ENCODE measurements at regions not wholly inside any gene's neighbourhood (a gene's known extent, or its start where the extent isn't known, plus 50 kb on each side); places are given as distances from the start of the nearest gene placed in this dataset.
"Not testable (repeated sequence)": the region's sequence is repeated elsewhere in the genome, so short reads cannot be mapped to it uniquely, and the experiment has no call there.

DNA sequence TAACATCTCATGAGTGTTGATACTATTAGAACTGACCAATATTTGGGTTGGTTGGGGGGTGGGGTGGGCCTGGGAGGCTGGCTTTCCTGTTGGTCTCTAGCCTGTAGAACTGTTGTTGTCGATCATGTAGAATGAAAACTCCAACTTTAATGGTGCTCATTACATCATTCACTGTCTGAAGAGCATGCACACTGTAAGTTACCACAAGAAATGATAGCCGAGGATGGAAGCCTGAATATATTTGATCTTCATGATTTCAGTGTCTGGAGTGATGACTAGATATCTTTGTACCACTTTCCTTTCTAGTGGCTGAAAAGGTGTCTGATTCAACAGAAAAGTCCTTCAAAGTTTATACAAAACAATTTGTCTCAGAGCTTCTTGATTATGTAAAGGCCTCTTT, 123.6 kb downstream of the XCL2 start:
- peak; percentile 42 for DNase-seq (ENCODE audit: low spot score)

- no peak for DNase-seq (ENCODE audit: low spot score)
Measured at GRCh38 chr1:168419736-168420135, 124.1 kb downstream of the XCL2 start.

DNA sequence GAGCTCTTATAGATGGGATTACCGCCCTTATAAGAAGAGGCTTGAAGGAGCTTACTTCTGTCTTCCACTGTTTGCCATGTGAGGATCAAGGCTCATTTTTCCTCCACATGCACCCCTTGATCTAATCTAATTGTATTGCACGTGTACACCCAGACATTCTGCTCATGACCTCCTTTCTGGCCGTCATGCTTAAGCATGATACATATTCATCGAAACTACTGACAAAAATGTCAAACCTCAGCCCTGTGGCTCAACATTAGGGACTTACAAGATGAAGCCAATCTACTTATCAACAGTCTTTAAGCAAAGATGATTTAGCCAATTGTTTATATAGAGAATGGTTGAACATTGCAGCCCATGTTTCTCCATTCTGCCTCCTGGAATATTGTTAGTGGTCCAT, 127.6 kb downstream of the XCL2 start:
- no peak for DNase-seq (ENCODE audit: low spot score)

- DNase-seq (ENCODE audit: low spot score): no peak
Measured at GRCh38 chr1:168414914-168415313, 128.9 kb downstream of the XCL2 start.

GRCh38 chr1:168410464-168410863, 129.8 kb downstream of the TBX19 start:
- DNase-seq (ENCODE audit: low spot score): peak; percentile 30

DNA sequence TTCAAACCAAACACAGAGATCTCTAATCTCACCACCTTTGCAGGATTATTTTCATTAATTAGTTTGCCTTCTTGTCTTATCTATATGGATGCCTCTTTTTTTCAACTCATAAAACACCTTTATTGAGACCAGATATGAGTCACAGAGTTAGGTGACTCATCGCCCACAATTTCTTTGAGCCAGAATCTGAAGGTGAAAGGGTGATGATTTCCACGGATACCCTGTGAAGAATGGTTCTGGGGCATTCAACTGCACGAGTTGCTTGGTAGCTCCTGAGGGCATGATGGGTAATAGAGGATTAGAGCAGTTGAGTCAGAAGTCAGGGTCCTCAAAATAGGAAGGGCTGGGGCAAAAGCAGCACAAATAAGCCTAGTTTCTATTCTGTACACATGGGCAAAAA, 128.2 kb downstream of the TBX19 start:
- DNase-seq (ENCODE audit: low spot score): peak; percentile 86

GRCh38 chr1:168408539-168408865, 127.8 kb downstream of the TBX19 start:
- no peak for DNase-seq (ENCODE audit: low spot score)

GRCh38 chr1:168407832-168408538, 127.3 kb downstream of the TBX19 start:
- no peak for DNase-seq (ENCODE audit: low spot score)

DNA sequence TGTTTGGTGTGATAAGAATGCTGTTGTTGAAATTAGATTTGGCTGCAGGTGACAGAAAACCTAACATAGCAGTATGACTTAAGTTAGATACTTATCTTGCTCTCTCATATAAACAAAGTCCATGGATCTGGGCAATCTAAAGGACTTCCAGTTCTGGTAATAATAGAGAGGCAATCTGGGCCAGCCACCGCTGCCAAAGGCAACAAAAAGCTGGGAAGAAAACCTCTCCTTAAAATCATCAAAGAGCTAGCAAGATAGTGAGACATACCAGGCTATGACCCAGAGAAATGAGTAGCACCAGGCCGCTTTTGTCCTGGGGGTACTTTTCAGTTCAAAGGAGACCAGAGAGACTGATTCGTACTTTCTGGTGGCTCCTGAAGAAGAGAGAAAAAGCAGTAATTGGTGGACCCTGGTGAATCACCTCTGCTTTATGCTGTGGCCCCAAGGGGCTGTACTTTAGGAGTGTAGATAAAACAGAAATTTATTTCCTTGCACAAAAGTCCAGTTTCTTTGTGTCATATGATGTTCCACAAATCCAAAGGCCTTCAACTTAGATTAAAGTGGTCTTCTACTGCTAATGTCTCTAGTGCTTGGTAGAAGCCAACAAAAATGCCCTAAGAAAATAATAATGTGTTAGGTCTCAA, 125.4 kb downstream of the TBX19 start:
- DNase-seq (ENCODE audit: low spot score): no peak

DNA sequence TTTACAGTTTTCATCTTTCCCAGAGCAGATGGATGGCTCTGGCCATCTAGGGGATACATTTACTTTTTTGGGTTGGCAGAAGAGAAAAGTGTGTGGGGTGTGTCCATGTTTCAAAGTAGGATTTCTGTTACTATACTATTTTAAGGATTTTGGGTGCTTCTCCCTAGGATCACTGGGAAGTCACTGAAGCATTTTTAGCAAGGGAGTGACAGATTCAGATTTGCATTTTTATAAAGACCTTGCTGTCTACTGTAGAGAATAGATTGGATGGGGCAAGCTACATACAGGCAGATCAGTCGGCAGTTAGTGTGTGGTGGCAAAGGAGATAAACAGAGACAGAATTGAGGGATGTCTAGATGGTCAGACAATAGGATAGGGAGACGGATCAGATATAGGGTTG, 122.5 kb downstream of the TBX19 start:
- DNase-seq (ENCODE audit: low spot score): no peak

DNA sequence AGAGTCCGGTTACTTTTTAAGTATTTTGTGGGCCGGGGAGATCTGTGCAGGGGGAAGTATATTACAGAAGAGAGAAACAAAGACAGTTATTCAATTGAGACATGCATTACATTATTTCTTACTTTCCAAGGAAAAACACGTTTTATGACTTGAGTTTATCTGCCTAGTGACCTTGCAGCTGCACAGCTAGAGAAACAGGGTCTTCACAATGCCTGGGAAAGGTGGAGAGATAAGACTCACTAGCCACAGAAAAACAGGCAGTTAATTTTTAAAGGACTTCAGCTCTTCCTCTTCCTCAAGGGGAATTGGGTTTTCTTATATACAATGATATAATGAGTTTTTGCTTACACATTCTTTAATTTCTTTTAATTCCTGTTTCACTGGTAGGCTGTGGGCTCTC, 121.8 kb downstream of the TBX19 start:
- DNase-seq (ENCODE audit: low spot score): not testable (repeated sequence)

DNA sequence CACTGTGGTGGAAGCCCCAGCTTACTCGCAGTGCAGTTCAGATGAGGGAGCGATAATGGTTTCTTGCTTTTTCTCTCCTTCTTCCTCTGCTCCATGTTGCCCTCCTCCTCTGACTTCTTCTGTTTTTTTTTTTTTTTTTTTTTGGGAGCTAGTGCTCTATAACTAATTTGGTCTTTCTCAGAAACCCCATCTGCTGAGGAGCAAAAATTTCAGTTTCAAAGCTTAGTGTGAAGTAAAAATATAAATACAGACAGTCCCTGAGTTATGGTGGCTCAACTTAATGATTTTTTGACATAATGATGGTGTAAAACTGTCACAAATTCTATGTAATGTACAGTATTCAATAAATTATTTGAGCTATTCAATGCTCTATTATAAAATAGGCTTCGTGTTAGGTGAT, 120.7 kb downstream of the TBX19 start:
- DNase-seq (ENCODE audit: low spot score): no peak

- DNase-seq (ENCODE audit: low spot score): no peak
Measured at GRCh38 chr1:168400139-168400538, 119.5 kb downstream of the TBX19 start.

DNA sequence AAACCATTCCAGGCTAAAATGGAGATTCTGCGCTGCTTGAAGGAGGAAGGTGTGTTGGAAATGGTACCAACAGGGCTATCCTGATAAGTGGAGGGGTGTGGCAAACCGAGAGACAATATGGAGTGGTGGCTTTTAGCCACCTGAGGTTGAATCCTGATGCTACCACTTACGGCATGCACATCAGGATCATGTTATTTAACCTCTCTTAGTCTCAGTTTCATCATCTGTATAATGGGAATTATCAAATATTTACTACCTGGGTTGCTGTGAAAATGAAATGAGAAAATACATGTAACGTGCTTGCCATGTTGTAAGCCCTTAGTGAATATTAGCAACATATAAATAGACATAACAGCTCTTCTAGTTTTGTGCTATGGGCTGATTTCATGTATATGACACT, 117.1 kb downstream of the TBX19 start:
- no peak for DNase-seq (ENCODE audit: low spot score)

DNA sequence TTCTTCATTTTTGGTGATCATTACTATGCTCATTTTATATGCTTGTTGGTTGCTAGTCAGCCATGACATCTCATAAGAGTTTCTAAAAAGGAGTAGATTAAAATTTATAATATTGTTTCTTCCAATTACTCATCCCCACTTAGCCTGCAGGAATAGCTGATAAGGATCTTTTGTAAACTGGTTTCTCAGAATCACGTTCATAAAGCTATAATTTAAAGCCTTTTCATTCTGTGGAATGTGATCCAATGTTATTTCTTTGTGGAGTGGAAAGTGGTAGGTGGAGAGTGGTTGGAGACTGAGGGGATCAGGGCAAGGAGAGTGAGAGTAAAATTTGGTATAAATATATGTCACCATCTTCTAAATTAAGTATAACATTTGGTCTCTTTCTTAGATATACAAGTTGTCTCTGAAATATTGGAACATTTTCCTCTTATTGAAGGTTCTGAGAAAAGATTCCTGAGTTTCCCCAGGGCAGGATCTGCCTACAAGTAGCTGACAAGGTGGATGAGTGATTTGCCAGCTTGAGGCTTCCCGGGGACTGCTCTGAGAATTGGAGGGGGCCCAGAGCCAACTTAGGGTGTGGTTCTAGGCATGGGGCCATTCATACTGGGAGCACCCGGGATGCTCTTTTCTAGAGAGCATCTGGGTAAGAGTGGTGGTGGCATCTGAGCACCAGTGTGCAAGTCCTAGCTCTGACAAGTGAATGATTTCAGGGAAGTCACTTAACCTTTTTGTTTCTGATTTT, 116.4 kb downstream of the TBX19 start:
- DNase-seq (ENCODE audit: low spot score): no peak

DNA sequence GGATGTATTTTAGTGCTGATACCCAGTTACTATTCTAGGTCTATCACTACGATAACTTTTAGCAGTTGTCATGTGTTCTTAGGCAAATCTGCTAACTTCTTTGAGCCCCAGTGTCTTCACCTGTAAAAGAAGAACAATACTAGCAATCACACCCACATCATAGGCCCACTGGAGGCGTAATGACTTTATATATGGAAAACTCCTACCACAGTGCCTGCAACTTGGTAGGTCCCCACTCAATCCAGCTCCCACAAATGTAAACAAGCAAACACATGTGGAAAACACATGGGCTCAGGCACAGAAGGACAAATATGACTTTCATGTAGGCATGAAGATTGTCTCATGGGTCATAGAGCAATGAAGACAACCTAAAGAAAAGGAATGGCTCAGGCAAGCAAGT, 115.8 kb downstream of the TBX19 start:
- no peak for DNase-seq (ENCODE audit: low spot score)

GRCh38 chr1:168394858-168395257, 114.2 kb downstream of the TBX19 start:
- no peak for DNase-seq (ENCODE audit: low spot score)

GRCh38 chr1:168392958-168393549, 112.4 kb downstream of the TBX19 start:
- no peak for DNase-seq (ENCODE audit: low spot score)

DNA sequence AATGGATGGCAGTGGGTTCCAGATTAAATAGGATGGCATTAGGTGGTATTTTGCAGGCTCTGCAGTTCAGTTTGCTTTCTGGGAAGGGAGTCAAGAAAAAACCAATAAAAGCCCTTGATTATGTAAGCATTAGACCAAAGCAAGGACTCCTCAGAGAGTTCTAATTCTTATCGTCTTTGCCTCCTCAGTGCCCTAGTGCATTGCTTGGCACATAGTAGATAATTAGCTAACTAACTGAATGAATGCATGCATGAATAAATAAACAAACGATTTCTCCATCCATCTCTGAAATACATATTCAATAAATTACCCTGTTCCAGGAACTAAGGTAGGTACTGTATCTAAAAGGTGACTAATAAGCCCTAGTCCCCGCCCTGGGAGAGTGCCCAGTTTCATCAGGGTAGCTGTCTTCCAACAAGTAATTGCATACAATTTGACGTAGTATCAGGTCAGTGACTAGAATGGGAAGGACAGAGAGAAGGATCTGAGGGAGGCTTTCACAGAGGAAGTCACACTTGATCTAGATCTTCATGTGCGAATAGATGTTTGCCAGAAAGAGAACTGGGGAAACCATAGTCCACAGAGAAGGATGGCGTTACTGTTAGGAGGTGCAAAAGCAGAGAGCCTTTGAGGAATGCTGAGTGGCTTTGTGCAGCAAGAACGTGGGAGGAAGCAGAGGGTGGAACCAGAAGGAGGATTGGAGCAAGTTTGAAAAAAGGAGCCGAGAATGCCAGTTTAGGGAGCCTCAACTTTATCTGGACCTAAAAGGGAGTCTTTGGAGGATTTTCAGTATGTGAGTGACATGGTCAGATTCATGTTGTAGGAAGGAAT, 111.4 kb downstream of the TBX19 start:
- peak; percentile 13 for DNase-seq (ENCODE audit: low spot score)

DNA sequence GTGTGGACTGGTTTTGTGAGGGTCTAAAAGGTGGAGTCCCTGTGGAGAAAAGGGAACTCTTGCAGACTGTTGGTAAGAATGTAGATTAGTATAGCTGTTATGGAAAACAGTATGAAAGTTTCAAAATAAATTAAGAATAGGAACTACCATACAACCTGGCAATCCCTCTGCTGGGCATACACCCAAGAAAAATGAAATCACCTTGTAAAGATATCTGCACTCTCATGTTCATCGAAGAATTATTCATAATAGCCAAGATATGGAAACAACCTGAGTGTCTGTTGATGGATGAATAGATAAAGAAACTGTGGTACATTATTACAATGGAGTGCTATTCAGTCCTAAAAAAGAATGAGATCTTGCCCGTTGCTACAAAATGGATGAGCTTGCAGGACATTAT, 109.6 kb downstream of the TBX19 start:
- no peak for DNase-seq (ENCODE audit: low spot score)

GRCh38 chr1:168387781-168388760, 107.4 kb downstream of the TBX19 start:
- DNase-seq (ENCODE audit: low spot score): peak; percentile 17

All from CD4-positive, alpha-beta T cell treated with Interleukin-15 for 4 hours (primary cell).